ENCODE measurements at regions not wholly inside any gene's neighbourhood (a gene's known extent, or its start where the extent isn't known, plus 50 kb on each side); places are given as distances from the start of the nearest gene placed in this dataset.

GRCh38 chr5:56320686-56321085, 87.6 kb upstream of the ANKRD55 start:
- TF ChIP-seq, protein P1, sequence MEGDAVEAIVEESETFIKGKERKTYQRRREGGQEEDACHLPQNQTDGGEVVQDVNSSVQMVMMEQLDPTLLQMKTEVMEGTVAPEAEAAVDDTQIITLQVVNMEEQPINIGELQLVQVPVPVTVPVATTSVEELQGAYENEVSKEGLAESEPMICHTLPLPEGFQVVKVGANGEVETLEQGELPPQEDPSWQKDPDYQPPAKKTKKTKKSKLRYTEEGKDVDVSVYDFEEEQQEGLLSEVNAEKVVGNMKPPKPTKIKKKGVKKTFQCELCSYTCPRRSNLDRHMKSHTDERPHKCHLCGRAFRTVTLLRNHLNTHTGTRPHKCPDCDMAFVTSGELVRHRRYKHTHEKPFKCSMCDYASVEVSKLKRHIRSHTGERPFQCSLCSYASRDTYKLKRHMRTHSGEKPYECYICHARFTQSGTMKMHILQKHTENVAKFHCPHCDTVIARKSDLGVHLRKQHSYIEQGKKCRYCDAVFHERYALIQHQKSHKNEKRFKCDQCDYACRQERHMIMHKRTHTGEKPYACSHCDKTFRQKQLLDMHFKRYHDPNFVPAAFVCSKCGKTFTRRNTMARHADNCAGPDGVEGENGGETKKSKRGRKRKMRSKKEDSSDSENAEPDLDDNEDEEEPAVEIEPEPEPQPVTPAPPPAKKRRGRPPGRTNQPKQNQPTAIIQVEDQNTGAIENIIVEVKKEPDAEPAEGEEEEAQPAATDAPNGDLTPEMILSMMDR (conservative IDR thresholded peaks at IDR 0.05; ENCODE audit: low read length) = no peak
- no peak for TF ChIP-seq EZH2phosphoT487 (IDR thresholded peaks at IDR 0.05; ENCODE audit: borderline replicate concordance)

Measured in Loucy (cell line).